DND-41 (cell line): ENCODE measurements at regions not wholly inside any gene's neighbourhood (a gene's known extent, or its start where the extent isn't known, plus 50 kb on each side); places are given as distances from the start of the nearest gene placed in this dataset.

Experiments
- EZH2 ChIP-seq: IDR thresholded peaks from 3 replicates; pipeline ENCODE4 v1.6.1; 2012; ENCODE audit warnings: borderline replicate concordance, low read depth, mild to moderate bottlenecking, moderate library complexity, low read length, inconsistent platforms; ENCODE audit not compliant: severe bottlenecking
- TF ChIP-seq, protein P1 (sequence below): IDR thresholded peaks from 2 replicates; pipeline ENCODE4 v1.5.1; 2012; ENCODE audit warnings: borderline replicate concordance, low read length, moderate library complexity, mild to moderate bottlenecking; ENCODE audit not compliant: poor library complexity, severe bottlenecking; ENCODE audit errors: extremely low read depth

- no peak for TF ChIP-seq EZH2
- TF ChIP-seq, protein P1, sequence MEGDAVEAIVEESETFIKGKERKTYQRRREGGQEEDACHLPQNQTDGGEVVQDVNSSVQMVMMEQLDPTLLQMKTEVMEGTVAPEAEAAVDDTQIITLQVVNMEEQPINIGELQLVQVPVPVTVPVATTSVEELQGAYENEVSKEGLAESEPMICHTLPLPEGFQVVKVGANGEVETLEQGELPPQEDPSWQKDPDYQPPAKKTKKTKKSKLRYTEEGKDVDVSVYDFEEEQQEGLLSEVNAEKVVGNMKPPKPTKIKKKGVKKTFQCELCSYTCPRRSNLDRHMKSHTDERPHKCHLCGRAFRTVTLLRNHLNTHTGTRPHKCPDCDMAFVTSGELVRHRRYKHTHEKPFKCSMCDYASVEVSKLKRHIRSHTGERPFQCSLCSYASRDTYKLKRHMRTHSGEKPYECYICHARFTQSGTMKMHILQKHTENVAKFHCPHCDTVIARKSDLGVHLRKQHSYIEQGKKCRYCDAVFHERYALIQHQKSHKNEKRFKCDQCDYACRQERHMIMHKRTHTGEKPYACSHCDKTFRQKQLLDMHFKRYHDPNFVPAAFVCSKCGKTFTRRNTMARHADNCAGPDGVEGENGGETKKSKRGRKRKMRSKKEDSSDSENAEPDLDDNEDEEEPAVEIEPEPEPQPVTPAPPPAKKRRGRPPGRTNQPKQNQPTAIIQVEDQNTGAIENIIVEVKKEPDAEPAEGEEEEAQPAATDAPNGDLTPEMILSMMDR, result peak; percentile 48
These were observed 224.5 kb downstream of the UXS1 start for GRCh38 chr2:105969552-105969951.
